GM23248 (cell line): ENCODE measurements at regions not wholly inside any gene's neighbourhood (a gene's known extent, or its start where the extent isn't known, plus 50 kb on each side); places are given as distances from the start of the nearest gene placed in this dataset. TPM values are rescaled to one million over a fixed set of nuclear protein-coding genes. Genes with fewer than 3 reads are reported as not detected.

Experiments used
- DNase-seq: peaks from one replicate; pipeline ENCODE4 v3.0.0-alpha.2; 2015
- H2AFZ ChIP-seq: fragments of 200-600 bp; sonication (generic); 2 replicates; pipeline ENCODE4 v1.6.1; 2016; ENCODE audit warnings: antibody characterized with exemption
- H3F3A ChIP-seq: fragments of 200-600 bp; sonication (generic); 2 replicates; pipeline ENCODE4 v1.6.1; 2016; ENCODE audit warnings: mild to moderate bottlenecking, antibody characterized with exemption, mixed run types; ENCODE audit not compliant: insufficient read depth
- H3K27ac ChIP-seq: fragments of 200-600 bp; sonication (generic); 2 replicates; pipeline ENCODE4 v1.5.1; 2016; ENCODE audit warnings: mild to moderate bottlenecking
- H3K27me3 ChIP-seq: fragments of 200-600 bp; sonication (generic); replicated peaks from 2 replicates; pipeline ENCODE4 v1.6.1; 2016; ENCODE audit warnings: mild to moderate bottlenecking; ENCODE audit not compliant: insufficient read depth
- H3K36me3 ChIP-seq: fragments of 200-600 bp; sonication (generic); 2 replicates; pipeline ENCODE4 v1.6.1; 2016; ENCODE audit warnings: low read depth, mild to moderate bottlenecking
- H3K4me1 ChIP-seq: fragments of 200-600 bp; sonication (generic); 2 replicates; pipeline ENCODE4 v1.6.1; 2016; ENCODE audit warnings: mild to moderate bottlenecking; ENCODE audit not compliant: insufficient read depth
- H3K4me2 ChIP-seq: fragments of 200-600 bp; sonication (generic); one replicate; pipeline ENCODE4 v1.6.1; 2016; ENCODE audit warnings: mild to moderate bottlenecking; ENCODE audit not compliant: unreplicated experiment
- H3K4me3 ChIP-seq: fragments of 200-600 bp; sonication (generic); 2 replicates; pipeline ENCODE4 v1.5.1; 2016; ENCODE audit warnings: mild to moderate bottlenecking
- H3K79me2 ChIP-seq: fragments of 200-600 bp; sonication (generic); 2 replicates; pipeline ENCODE4 v1.6.1; 2016; ENCODE audit warnings: mild to moderate bottlenecking; ENCODE audit not compliant: insufficient read depth
- H3K9ac ChIP-seq: fragments of 200-600 bp; sonication (generic); 2 replicates; pipeline ENCODE4 v1.6.1; 2016; ENCODE audit warnings: mild to moderate bottlenecking
- H3K9me2 ChIP-seq: fragments of 200-600 bp; sonication (generic); 2 replicates; pipeline ENCODE4 v1.6.1; 2016; ENCODE audit warnings: mixed run types, mild to moderate bottlenecking, moderate library complexity; ENCODE audit not compliant: insufficient read depth
- H3K9me3 ChIP-seq: fragments of 200-600 bp; sonication (generic); one replicate; pipeline ENCODE4 v1.6.1; 2017; ENCODE audit warnings: low read depth
- H4K20me1 ChIP-seq: fragments of 200-600 bp; sonication (generic); 2 replicates; pipeline ENCODE4 v1.6.0; 2016; ENCODE audit not compliant: insufficient read depth
- EZH2 ChIP-seq: fragments of 200-600 bp; sonication (generic); IDR thresholded peaks from 2 replicates; pipeline ENCODE4 v1.6.1; 2018; ENCODE audit warnings: antibody characterized with exemption, mild to moderate bottlenecking; ENCODE audit not compliant: insufficient read depth, poor library complexity, severe bottlenecking
- EZH2phosphoT487 ChIP-seq: fragments of 200-600 bp; sonication (generic); IDR thresholded peaks from 2 replicates; pipeline ENCODE4 v1.6.1; 2018; ENCODE audit warnings: antibody characterized with exemption, moderate library complexity, mild to moderate bottlenecking, low read depth; ENCODE audit not compliant: insufficient read depth
- WGBS, 2 experiments: methylation state at CpG; one replicate each; pipeline ENCODE4 v1.1.6; 2015 to 2017; ENCODE audit warnings: low lambda C conversion rate in 2 of 2, low coverage in 1 of 2; ENCODE audit errors: missing lambda C conversion rate in 2 of 2; 5-methylcytosine and 5-hydroxymethylcytosine counted together
- in situ Hi-C: fragments of 300-500 bp; cut with MboI; formaldehyde crosslinking; loops from 2 replicates; pipeline ENCODE4 v1.15.0; 2020
- small RNA-seq: library from RNA; depleted of rRNA; stranded (forward); fragments of <200 nt; gene quantifications from one replicate; pipeline ENCODE3, GENCODE V24; 2014; ENCODE audit warnings: low read depth, low replicate concordance

DNA sequence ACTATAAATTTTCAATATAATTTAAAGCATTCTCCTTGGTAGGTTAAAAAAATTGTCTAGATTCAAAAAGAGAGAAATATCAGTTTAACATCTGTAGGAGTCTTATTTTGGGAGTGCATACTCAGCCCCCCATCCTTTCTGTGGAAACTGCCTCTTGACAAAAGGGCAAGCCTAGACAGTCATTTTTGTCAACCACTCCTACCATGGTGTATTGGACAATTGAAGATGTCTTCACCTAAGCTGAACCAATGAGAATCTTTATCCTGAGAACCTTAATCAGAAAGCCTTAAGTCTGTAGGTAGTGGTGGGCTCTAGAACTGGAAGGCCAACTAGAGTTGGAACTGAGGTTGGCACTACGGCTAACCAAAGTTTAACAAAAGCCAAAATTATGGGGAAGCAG lies 65.7 kb upstream of the MED13 start:
- Histone ChIP-seq H3K36me3 (no peaks in the 10 kb centered on the region), H4K20me1 (no peaks in the 10 kb centered on the region), H3K9ac (no peak overlapping the region), H3F3A (no peaks in the 10 kb centered on the region), H3K79me2 (no peaks in the 10 kb centered on the region), H2AFZ (no peak overlapping the region), H3K9me3 (no peaks in the 10 kb centered on the region), H3K27ac (no peak overlapping the region), H3K4me2 (no peak overlapping the region), H3K4me1 (peaks cover 7% of the 10 kb centered on the region; the same call in 1 of the 2 replicates), H3K27me3 (no peaks in the 10 kb centered on the region), H3K4me3 (no peak overlapping the region), H3K9me2 (no peaks in the 10 kb centered on the region)
- 72 to 83% methylated on average over 1 of the region's 1 CpG for WGBS, 2 experiments
- in situ Hi-C loops, result no loop called here
- TF ChIP-seq EZH2 (no peak), EZH2phosphoT487 (no peak)
- no peak for DNase-seq

DNA sequence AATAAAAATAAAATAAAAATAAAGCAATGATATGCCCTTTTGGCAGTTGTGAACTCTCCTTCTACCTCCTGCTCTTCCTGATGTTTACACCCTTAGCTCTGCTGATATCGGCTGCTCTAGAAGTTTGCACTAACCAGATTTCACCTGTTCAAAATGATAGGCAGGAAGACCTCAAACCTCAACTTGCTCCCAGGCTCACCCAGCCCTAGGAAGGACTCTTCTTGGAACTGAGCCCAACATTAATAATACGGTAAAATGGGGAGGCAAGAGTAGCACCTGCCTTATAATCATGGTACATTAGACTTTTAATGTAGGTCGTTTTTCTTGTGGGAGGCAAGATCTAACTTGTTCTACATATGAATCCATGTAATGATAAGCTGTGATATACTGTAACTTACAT lies 61.2 kb upstream of the MED13 start:
- H3K79me2 ChIP-seq, result no peaks in the 10 kb centered on the region
- 57 to 62% methylated on average over 3 of the region's 3 CpGs for WGBS, 2 experiments
- no peaks in the 10 kb centered on the region for H3K4me1 ChIP-seq
- H4K20me1 ChIP-seq, result no peaks in the 10 kb centered on the region
- DNase-seq, result no peak
- no peaks in the 10 kb centered on the region for H3F3A ChIP-seq
- TF ChIP-seq EZH2, result no peak
- no peak for TF ChIP-seq EZH2phosphoT487
- H3K27ac ChIP-seq, result no peak overlapping the region
- in situ Hi-C loops, result no loop called here
- no peak overlapping the region for H3K4me3 ChIP-seq
- peaks cover 16% of the 10 kb centered on the region; the same call in 1 of the 2 replicates for H3K27me3 ChIP-seq
- no peaks in the 10 kb centered on the region for H3K9me2 ChIP-seq
- no peak overlapping the region for H3K9ac ChIP-seq
- no peaks in the 10 kb centered on the region for H3K9me3 ChIP-seq
- no peak overlapping the region for H2AFZ ChIP-seq
- H3K4me2 ChIP-seq, result no peak overlapping the region
- no peaks in the 10 kb centered on the region for H3K36me3 ChIP-seq

DNA sequence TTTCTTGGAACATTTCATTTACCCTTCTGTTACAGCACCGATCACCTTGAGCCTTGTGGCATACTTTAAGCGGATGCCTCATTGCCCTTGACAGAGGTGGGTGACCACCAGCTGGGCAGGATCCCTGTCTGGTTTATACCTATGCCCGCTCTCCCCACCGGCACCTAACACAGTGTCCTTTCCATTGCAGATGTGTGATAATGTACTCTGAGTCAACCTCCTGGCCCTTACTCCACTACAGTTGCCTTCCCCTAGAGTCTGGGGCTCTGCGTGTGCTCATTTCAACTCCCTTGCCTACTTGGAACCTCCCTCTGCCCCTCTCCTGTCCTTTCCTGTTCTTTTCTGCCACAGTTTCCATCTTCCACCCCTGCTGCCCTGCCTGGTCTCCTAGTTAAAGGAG lies 60.2 kb upstream of the MED13 start:
- Histone ChIP-seq H3K79me2 (no peaks in the 10 kb centered on the region), H3K9me2 (no peaks in the 10 kb centered on the region), H3K27me3 (peaks cover 16% of the 10 kb centered on the region; the same call in 1 of the 2 replicates), H3K36me3 (no peaks in the 10 kb centered on the region), H3K4me2 (no peak overlapping the region), H2AFZ (no peak overlapping the region), H3F3A (no peaks in the 10 kb centered on the region), H3K4me3 (no peak overlapping the region), H4K20me1 (no peaks in the 10 kb centered on the region), H3K4me1 (no peaks in the 10 kb centered on the region), H3K9ac (no peak overlapping the region), H3K27ac (no peak overlapping the region), H3K9me3 (no peaks in the 10 kb centered on the region)
- no peak for DNase-seq
- TF ChIP-seq EZH2phosphoT487, result no peak
- 50 to 69% methylated on average over 5 of the region's 5 CpGs for WGBS, 2 experiments
- in situ Hi-C loops, result no loop called here

- H2AFZ ChIP-seq, result no peak overlapping the region
- no peaks in the 10 kb centered on the region for H3F3A ChIP-seq
- no peaks in the 10 kb centered on the region for H3K9me3 ChIP-seq
- no peak for TF ChIP-seq EZH2phosphoT487
- no peak for TF ChIP-seq EZH2
- no peak overlapping the region for H3K4me3 ChIP-seq
- no peak for DNase-seq
- H3K9me2 ChIP-seq, result no peaks in the 10 kb centered on the region
- no peak overlapping the region for H3K9ac ChIP-seq
- H3K36me3 ChIP-seq, result no peaks in the 10 kb centered on the region
- H3K4me1 ChIP-seq, result no peaks in the 10 kb centered on the region
- no peak overlapping the region for H3K27ac ChIP-seq
- H3K27me3 ChIP-seq, result peaks cover 21% of the 10 kb centered on the region
- no peak overlapping the region for H3K4me2 ChIP-seq
- 28 to 31% methylated on average over 4 of the region's 4 CpGs for WGBS, 2 experiments
- no peaks in the 10 kb centered on the region for H4K20me1 ChIP-seq
- in situ Hi-C loops, result loop anchor here (25.0 kb wide), 1 partner anchor 484 kb away; no protein-coding TSS in a partner anchor
- H3K79me2 ChIP-seq, result no peaks in the 10 kb centered on the region
Observed at GRCh38 chr17:62121025-62121730, 56.1 kb upstream of the MED13 start.

DNA sequence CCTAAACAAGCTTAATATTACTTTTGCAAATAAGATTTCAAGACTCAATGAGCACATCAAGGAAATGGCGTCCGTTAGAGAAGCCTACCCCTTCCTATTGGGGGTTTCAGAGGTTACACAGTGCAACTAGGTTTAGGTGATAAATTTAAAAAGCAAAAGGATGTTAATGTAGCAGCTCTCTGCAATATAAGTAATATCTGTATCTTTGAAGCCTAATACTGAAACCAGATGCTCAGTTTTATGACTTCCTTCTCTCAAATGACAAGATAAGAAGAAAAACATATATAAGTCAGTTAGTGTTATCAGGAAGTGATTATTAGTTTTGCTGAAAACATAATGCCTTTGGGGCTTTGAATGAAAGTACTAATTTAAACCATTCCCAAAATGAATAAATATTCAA lies 54.3 kb upstream of the MED13 start:
- Histone ChIP-seq H3K9me3 (no peaks in the 10 kb centered on the region), H2AFZ (no peak overlapping the region), H3K36me3 (no peaks in the 10 kb centered on the region), H3K4me1 (no peaks in the 10 kb centered on the region), H3K4me2 (no peak overlapping the region), H3K4me3 (no peak overlapping the region), H3K9me2 (no peaks in the 10 kb centered on the region), H3K27ac (no peak overlapping the region), H3K27me3 (peaks cover 14% of the 10 kb centered on the region), H4K20me1 (no peaks in the 10 kb centered on the region), H3K79me2 (no peaks in the 10 kb centered on the region), H3K9ac (no peak overlapping the region), H3F3A (no peaks in the 10 kb centered on the region)
- DNase-seq, result no peak
- 4 to 5% methylated on average over 2 of the region's 2 CpGs for WGBS, 2 experiments
- no peak for TF ChIP-seq EZH2phosphoT487
- no peak for TF ChIP-seq EZH2
- in situ Hi-C loops, result loop anchor here (25.0 kb wide), 1 partner anchor 482 kb away; no protein-coding TSS in a partner anchor

Small RNAs in the stretch of these regions (small RNA-seq; reads per million reads assigned to genes)
- gene RF00019, result not detected
